ENCODE measurements at regions not wholly inside any gene's neighbourhood (a gene's known extent, or its start where the extent isn't known, plus 50 kb on each side); places are given as distances from the start of the nearest gene placed in this dataset.

DNA sequence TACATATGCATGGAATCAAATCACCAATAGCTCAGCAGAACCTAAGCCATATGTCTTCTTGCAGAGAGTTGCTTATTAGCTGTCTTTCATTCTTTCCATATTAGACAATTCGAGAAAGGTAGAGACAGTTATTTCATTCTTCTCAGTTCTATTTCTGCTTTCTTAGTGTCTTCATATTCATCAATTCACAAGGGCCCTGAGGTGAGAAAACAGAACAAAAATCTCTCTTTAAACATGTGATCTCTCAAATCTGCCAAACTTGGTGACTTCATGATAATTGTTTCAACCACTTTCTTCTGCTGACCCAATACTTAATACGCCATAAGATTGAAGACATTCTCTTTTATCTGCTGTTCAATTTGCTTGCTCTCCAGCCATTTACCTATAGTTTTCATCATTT is 229.7 kb upstream of the MARCKS start:
- DNase-seq (ENCODE audit: low read depth in 2 of 3, low spot score in 1 of 3) = no peak

DNA sequence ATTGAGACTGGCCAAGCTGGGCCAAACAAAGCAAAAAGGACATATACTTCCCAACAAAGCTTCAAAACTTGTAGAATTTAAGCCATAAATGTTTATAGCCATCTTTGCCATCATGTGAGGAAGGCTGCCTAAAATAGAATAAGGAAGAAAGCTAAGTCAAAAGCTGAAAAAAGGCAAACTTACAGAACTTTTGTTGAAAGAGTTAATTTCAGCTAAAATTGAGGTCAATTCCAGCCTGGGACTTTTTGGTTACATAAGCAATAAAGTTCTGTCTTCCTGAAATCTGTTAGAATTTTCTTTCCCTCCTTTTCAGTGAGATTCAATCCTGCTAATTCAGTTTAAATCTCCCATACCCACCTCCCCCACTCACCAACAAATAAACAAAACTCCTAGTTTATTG is 227.9 kb upstream of the MARCKS start:
- DNase-seq (ENCODE audit: low read depth in 2 of 3, low spot score in 1 of 3) = no peak

DNA sequence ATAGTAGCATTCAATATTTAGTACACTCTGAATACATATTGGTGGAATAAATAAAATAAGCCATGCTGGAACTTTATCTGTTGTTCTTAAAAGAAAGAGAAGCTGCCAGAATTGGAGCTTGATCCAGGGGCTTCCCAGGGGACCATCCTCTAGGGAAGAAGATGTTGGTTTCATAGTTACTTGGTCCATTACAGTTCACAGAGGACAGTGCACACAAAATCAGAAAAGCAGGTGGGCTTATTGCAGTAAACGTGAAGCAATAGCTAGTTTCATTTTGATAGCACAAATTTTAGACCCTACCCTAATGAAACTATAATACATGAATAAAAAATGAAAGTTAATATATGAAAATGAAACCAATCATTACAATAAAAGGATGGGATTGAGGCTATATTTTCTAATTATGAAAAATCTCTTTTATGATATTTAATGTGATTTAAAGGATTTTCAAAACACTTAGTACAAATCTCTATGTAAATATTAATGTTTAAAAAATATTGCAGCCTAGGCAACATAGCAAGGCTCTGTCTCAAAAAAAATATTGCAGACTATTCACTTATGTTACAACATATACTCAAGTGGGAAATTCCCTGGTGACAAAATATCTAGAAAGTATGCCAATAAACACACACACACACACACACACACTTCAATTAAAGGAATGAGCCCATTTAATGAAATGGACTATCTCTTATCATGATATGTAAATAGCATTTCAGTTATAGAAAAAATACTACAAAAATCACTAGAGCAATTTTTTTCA is 227.0 kb upstream of the MARCKS start:
- no peak for DNase-seq (ENCODE audit: low read depth in 2 of 3, low spot score in 1 of 3)

DNA sequence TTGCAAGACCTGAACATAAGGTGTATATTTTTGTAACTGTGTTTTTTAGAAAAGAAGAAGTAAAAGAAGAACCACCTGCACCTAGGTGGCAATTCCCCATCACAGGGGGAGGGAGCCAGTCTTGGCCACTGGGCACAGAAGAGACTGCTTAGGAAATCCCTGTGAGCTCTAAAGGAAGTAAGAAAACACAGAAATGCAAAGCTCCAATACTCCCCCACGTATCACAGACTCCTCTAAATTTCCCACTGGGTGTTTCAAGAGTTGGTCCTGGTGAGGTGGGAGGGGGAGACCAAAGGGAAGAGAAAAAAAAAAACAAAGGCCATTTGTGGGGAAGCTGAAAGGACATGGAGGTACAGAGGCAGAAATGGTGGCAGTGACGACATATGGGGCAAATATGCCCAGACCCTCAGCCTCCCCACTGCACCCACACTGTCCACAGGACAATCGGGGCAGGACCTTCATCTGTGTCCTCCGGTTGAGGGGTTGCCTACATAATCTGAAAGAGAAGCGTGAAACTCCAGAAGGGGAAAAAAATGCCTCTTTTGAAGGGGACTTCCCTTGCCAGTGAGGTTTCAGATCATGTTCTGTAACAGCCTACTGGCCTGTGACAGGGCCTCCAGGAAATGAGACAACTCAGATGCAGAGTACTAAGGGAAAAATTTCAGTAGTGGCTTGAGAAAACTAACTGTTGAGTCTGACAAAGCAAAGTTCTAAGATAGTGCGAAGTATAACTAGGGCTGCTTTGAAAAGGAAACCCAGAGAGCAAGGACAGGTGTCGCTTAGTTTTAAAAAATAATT is 226.2 kb upstream of the MARCKS start:
- peak; percentile 12 to 24 (median 22) for DNase-seq (ENCODE audit: low read depth in 2 of 3, low spot score in 1 of 3)

DNA sequence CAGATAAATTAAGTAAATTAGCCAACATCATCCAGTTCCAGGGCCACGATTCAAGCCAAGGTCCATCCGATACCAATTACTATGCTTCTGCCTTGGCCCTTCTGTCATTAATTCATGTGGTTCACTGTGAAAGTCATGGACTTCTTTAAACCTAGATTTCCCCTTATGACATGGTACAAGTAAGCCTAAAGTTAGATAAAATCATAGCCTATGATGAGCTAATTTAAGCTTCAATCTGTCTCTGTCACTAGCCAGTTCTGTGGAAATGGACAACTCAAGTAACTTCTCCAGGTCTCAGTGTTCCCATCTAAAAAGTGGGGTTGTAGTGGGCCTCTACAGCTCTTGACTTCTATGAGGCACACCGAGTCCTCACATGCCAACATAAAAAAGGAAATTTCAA is 225.5 kb upstream of the MARCKS start:
- DNase-seq (ENCODE audit: low read depth in 2 of 3, low spot score in 1 of 3) = no peak

DNA sequence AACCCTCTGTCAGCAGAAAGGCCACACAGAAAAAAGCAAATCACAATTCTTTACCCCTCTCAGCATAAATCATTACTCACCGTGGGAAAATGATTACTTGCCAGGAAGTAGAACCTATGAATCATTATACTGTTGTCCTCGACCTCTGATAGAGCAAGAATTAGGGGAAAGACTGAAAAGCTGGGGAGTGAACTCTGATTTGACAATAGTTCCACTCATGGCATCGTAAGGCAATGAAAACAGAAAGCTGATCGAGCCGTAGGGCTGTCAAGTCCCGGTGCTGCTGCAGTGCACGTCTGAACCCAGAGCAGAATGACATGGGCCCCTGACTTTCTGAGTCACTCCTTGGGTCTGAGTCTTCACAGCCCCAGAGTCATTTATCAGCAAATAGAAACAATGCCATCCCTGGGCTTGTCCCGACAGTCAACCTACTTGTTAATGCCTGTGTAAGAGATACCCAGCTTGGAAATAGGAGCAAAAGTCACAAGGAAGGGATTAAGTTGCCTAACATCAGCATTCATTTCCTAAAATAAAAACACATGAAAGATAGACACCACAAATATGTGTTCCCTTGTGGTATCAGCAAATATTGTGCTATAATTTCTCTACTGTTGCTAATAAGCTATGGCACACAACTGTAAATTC is 224.8 kb upstream of the MARCKS start:
- peak; percentile 26 to 35 (median 27) for DNase-seq (ENCODE audit: low read depth in 2 of 3, low spot score in 1 of 3)

DNA sequence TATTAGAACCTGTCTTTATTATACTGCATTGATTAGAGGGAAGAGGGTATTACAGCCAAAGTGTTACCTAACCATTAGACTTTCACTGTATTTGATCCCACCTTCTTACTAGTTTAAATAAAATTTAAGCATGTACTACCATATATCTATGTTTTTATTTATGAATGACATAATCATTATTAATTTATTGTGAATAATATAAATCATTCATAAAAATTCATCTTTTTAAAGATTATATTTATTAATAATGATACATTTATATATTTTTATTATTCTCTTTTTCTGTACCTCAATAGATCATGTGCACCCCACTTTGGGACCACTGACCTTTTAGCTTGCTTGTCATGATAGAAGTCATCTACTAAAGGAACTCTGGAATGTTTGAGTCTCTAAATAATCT is 223.5 kb upstream of the MARCKS start:
- DNase-seq (ENCODE audit: low read depth in 2 of 3, low spot score in 1 of 3) = no peak

DNA sequence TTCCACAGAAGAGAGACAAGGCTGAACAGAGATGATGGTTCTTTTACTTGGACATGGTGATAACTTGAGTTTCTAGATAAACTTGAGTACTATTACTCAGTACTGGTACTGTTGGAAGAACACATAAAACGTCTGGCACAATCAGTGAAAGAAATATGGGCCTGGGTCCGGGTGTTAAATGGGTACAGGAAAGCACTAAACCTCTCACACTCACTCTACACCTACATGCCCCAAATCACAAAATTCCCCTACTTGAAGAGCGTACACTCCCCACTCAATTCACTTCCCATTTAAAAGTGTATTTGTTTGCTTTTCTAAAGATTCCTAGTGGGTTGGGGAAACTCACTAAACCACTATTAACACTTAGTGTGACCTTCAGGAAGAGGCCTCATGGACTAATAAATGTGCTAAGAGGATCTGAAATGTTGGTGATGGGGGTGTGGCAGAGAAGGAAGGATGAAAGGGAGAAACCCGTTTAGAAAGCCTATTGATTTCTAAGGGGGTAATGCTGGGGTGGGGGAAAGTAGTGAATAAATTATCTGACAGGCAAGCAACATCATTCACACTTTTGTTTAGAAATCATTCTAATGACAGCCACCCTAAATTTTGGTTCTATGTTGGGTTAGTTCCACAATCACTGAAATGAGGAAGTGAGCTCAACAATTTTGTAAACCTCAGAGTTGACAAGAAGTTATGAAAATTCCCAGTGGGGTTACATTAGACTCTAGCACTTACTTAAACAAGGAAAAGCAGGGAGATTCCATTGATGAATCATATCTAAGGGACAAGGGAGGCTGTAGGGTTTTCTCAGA is 222.6 kb upstream of the MARCKS start:
- no peak for DNase-seq (ENCODE audit: low read depth in 2 of 3, low spot score in 1 of 3)

DNA sequence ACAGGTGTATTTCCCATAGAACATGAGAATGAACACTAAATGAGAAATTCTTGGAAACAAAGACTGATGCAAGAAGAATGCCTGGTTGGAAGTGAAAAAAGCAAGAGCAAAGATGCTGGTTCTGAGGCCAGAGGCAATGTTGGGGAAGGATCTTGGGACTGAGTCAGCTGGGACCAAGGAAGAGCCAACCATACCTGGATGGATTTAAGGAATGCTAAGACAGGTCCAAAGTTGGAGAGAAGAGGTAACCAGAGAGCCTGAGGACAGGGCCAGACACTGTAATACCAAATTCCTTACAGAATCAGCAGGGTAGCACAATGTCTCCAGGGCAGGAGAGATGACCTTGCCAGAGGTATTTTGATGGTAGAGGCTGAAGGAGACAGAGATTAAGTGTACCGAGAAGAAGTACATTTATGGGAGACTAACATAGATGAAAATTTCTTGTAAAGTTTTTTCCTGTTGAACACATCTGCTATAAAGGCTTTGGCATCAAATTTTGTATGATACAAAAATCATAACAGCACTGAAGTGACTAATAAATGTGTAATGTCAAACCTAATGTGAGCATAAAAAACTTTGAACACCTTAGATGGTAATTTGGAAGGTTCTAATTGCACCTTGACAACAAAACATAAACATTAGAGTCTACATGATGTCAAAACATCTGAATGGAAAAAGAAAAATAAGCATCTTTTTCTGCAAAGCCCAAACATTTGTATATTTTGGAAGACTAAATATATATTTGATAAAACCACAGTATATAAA is 221.7 kb upstream of the MARCKS start:
- no peak for DNase-seq (ENCODE audit: low read depth in 2 of 3, low spot score in 1 of 3)

DNA sequence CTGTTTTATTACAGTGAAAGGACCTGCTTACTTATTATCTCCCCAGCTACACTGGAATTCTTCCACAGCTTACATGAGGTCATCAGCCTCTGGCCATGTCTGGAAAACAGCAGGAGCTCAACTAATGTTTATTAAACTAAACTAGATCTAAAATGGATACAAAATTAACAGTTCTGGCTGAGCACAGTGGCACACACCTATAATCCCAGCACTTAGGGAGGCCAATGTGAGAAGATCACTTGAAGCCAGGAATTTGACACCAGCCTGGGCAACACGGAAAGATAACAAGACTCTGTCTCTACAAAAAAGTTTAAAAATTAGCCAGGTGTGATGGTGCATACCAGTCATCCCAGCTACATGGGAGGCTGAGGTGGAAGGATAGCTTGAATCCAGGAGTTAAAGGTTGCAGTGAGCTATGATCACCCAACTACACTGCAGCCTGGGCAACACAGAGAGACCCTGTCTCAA is 220.8 kb upstream of the MARCKS start:
- DNase-seq (ENCODE audit: low read depth in 2 of 3, low spot score in 1 of 3) = no peak

DNA sequence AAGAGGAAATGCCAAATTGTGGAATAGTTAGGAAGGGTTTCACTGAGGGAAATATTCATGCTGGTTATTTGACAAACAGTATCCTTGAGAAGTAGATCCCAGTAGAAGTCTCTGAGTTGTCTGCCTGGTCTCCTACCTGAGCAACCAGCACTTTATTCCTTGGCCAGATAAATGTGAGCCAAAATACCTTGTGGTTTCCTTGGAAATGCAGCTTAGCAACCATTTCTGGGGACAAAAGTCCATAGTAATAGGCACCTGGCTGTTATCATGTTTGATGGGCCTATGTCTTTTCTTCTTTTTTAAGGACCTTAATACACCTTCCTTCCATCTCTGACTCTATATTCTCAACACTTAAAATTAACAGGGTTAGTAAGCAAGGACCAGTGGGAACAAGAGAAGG is 217.1 kb upstream of the MARCKS start:
- no peak for DNase-seq (ENCODE audit: low read depth in 2 of 3, low spot score in 1 of 3)

DNA sequence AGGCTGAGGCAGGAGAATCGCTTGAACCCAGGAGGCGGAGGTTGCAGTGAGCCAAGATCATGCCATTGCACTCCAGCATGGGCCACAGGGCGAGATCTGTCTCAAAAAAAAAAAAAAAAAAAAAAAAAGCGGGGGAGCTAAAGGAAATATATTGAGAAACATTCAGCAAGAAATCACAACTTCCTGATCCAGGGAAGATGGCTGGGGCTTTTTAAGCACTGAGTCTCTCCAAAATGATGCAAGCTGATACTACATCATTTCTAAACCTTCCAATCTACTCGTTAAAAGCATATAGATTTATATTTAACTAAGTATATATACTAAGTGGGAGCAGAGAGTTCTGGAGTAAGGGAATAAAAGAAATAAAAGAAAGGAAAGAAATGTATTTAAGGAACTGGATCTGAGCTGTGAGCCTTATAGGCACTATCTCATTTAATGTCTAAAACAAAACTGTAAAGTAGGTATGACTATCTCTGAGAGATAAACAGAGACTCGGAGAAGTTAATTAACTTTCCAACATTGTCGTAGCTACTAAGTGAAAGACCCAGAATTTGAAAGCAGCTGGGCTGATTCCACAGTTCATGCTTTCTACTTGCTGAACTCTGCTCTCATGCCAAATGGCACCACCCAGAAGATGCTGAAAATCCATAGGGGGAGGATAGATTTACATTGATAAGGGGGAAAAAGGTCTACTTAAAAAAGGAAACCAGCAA is 215.0 kb upstream of the MARCKS start:
- DNase-seq (ENCODE audit: low read depth in 2 of 3, low spot score in 1 of 3) = no peak

DNA sequence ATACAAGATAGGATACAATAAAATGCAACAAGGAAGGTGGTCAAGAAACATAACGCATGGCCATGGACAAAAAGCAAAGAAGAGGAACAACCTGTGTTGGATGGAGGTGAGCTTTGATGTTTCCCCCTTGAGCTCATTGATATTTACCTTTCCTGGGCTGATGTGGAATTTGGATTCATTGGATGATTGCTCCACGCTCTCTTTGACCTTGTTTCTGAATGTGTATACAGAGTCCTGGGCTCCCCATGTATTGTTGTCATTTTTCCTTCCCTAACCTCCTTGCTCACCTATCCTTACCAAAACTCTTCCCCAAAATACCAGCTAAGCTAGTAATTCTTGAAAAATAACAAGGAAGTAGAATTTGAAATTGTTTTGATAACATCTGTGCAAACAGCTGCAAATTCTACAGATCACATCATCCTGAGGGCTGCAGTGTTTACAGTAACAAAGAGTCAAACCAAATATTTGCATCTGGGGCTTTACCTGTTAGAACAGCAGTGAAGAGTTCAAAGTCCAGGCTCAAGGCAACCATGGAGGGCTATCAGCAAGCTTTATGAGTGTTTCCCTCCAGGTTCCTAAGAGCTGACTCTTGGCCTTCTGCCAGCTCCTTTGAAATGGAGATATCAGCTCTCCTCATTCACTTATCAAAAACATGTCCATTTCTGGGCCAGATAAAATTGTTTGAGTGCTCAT is 214.3 kb upstream of the MARCKS start:
- DNase-seq (ENCODE audit: low read depth in 2 of 3, low spot score in 1 of 3) = no peak

DNA sequence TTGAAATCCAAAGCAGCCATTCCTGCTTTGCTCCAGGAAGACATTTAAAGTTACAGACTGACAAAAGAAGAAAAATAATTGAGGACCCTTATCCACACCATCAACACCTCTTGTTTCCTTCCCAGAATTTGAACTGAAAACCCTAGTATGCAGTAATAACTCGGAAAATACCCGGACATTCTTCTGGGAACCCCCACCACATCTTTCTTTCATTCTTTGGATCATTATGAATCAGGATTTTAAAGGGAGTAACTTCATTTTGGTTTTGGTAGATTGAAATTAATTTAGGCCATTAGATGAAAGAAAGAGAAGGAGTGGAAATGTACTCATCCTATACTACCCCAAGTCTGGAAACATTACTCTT is 213.8 kb upstream of the MARCKS start:
- no peak for DNase-seq (ENCODE audit: low read depth in 2 of 3, low spot score in 1 of 3)

DNA sequence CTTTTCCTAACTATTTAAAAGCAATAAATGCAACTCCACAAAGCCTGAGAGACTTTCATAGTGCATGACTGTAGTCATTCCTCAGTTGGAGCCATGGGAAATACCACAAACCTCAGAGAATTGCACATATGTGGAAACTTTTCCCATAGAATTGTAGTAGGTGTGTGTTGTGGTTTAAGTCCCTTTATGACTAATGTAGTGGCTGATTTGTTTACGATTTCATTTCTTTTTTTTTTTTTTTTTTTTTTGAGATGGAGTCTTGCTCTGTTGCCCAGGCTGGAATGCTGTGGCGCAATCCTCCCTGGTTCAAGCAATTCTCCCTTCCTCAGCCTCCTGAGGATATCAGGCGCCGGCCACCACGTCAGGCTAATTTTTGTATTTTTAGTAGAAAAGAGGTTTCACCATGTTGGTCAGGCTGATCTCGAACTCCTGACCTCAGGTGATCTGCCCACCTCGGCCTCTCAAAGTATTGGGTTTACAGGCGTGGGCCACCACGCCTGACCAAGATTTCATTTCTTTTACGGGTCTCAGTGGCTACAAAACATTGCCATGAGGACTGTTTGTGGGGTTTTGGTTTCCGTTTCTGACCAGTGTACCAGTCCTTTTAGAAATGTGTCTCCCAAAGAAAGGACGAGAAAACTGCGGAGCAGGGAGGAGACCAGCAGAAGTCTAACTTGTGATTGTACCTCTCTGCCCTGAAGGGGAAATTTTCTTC is 212.1 kb upstream of the MARCKS start:
- no peak for DNase-seq (ENCODE audit: low read depth in 2 of 3, low spot score in 1 of 3)

DNA sequence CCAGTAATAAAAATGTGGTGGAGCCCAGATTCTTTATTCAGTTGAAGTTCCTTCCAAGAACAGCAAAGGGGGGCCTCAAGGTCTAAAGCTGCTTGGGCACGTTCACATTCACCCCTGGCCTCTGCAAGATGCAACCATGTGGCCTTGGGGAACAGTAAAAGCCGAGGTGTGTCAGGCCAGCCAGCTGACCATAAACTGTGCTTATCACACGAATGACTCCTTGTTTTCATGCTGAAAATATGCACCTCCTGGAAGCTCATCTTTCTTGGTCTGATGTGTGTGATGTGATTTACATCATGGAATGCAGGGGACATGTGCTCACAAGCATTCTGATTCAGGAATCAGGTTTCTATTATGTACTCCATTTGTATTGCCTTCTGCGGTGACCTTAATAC is 211.6 kb upstream of the MARCKS start:
- no peak for DNase-seq (ENCODE audit: low read depth in 2 of 3, low spot score in 1 of 3)

DNA sequence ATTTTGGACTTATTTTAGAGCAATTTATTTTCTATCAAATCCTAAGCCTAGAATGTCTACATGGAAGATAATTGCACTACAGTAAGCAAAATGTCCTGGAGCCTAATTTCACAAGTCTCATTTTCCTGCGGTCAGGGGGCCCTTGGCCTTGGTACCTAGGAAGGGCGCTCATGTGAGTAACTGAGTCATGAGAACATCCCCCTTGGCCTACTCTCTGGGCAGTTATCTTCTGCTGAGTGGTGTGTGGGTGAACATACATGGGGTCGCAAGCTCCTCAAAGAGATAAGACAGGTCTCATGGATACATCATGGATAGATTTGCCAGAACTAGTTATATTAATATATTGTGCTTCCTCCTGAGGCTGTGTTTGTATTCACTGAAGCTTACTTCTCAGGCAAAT is 211.2 kb upstream of the MARCKS start:
- no peak for DNase-seq (ENCODE audit: low read depth in 2 of 3, low spot score in 1 of 3)

DNA sequence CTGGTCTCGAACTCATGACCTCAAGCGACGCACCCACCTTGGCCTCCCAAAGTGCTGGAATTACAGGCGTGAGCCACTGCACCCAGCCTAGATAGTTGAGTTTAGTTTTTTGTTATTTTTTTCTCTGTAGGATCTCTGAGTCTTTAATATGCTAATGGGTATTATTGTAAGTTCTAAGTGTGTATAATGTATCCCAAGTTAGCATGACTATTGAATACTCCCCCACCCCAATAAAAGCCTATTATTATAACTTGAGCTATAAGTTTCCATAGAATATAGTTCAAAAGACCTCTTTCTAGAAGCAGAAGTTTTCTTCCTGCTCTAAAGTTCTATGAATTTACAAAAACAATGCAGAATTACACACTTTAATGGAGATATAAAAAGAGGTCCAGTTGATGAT is 210.4 kb upstream of the MARCKS start:
- no peak for DNase-seq (ENCODE audit: low read depth in 2 of 3, low spot score in 1 of 3)
